GM12865 (cell line): ENCODE measurements at regions not wholly inside any gene's neighbourhood (a gene's known extent, or its start where the extent isn't known, plus 50 kb on each side); places are given as distances from the start of the nearest gene placed in this dataset.

Experiments used
- DNase-seq: peaks from one replicate; pipeline ENCODE4 v3.0.0; 2010; ENCODE audit warnings: low read depth
- H3K4me3 ChIP-seq: 2 replicates; pipeline ENCODE4 v1.5.1; 2011; ENCODE audit warnings: mild to moderate bottlenecking, low read depth, low read length, control low read depth
- CTCF ChIP-seq: IDR thresholded peaks from 2 replicates; pipeline ENCODE4 v1.5.1; 2011; ENCODE audit warnings: low read length, control low read depth, low read depth, inconsistent platforms; ENCODE audit not compliant: insufficient read depth; ENCODE audit errors: missing control alignments

- no peak for DNase-seq
- no peak overlapping the region for H3K4me3 ChIP-seq
- TF ChIP-seq CTCF, result no peak
Measured at GRCh38 chr3:64318668-64319271, 93.5 kb upstream of the PRICKLE2 start.

GRCh38 chr3:64318001-64318400 is 92.7 kb upstream of the PRICKLE2 start:
- TF ChIP-seq CTCF, result no peak
- no peak for DNase-seq
- no peak overlapping the region for H3K4me3 ChIP-seq

- DNase-seq, result no peak
- no peak overlapping the region for H3K4me3 ChIP-seq
- no peak for TF ChIP-seq CTCF
Measured at GRCh38 chr3:64316971-64317370, 91.7 kb upstream of the PRICKLE2 start.

- no peak for DNase-seq
- no peak for TF ChIP-seq CTCF
- no peak overlapping the region for H3K4me3 ChIP-seq
Measured at GRCh38 chr3:64311424-64312061, 86.3 kb upstream of the PRICKLE2 start.

- no peak for DNase-seq
- TF ChIP-seq CTCF, result no peak
- no peak overlapping the region for H3K4me3 ChIP-seq
Measured at GRCh38 chr3:64308931-64309330, 83.7 kb upstream of the PRICKLE2 start.

- TF ChIP-seq CTCF, result no peak
- no peak overlapping the region for H3K4me3 ChIP-seq
- no peak for DNase-seq
Measured at GRCh38 chr3:64306745-64307144, 81.5 kb upstream of the PRICKLE2 start.

GRCh38 chr3:64305731-64306130 is 80.5 kb upstream of the PRICKLE2 start:
- no peak for DNase-seq
- no peak overlapping the region for H3K4me3 ChIP-seq
- no peak for TF ChIP-seq CTCF
